GM12891 (cell line): ENCODE measurements at regions not wholly inside any gene's neighbourhood (a gene's known extent, or its start where the extent isn't known, plus 50 kb on each side); places are given as distances from the start of the nearest gene placed in this dataset.

ENCODE experiments used
- POLR2A ChIP-seq: IDR thresholded peaks from 2 replicates; pipeline ENCODE4 v1.6.1; 2011; ENCODE audit warnings: low read depth, low read length, control low read depth
- POLR2AphosphoS5 ChIP-seq: IDR thresholded peaks from 2 replicates; pipeline ENCODE4 v1.6.1; 2011; ENCODE audit warnings: low read depth, low read length, control low read depth
- SPI1 ChIP-seq: IDR thresholded peaks from 2 replicates; pipeline ENCODE4 v1.6.1; 2011; ENCODE audit warnings: low read depth, low read length, control low read depth
- TAF1 ChIP-seq: IDR thresholded peaks from 2 replicates; pipeline ENCODE4 v1.6.1; 2011; ENCODE audit warnings: low read depth, low read length, control low read depth

DNA sequence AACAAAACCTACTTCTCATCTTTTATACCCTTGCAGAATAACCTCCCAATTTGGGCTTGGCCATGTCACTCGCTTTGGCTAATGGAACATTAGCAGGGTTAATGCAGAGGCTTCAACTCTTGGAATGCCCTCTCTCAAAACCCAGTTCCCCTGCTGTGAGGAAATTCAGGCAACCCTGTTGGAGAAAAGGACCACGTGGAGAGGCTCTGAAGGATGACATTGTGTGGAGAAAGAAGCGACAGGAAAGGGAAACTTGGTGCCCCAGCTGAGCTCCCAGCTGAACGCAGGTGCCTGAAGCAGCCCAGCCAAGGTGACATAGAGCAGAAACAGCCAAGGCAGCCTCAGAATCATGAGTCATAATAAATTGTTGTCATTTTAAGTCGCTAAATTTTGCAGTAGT, 214.2 kb upstream of the GHITM start:
- TF ChIP-seq TAF1 (no peak), POLR2A (no peak), POLR2AphosphoS5 (no peak), SPI1 (no peak)
